GM12878 (cell line): ENCODE measurements at regions not wholly inside any gene's neighbourhood (a gene's known extent, or its start where the extent isn't known, plus 50 kb on each side); places are given as distances from the start of the nearest gene placed in this dataset.

Experiments used
- BRCA1 ChIP-seq: IDR thresholded peaks from 2 replicates; pipeline ENCODE4 v1.6.1; 2011; ENCODE audit warnings: low read depth, low read length, improper control_type of control experiment
- EP300 ChIP-seq, 2 experiments: fragments of 150-350 bp in 1 of 2; IDR thresholded peaks; 2 replicates each; pipeline ENCODE4 v1.6.1; 2011 to 2012; ENCODE audit warnings: low read depth in 2 of 2, low read length in 2 of 2, borderline replicate concordance in 1 of 2, improper control_type of control experiment in 1 of 2, inconsistent platforms in 1 of 2; ENCODE audit not compliant: control insufficient read depth in 1 of 2
- HDGF ChIP-seq: fragments of 450-650 bp; IDR thresholded peaks from 2 replicates; pipeline ENCODE4 v1.6.1; 2016; ENCODE audit warnings: antibody characterized with exemption
- PBX3 ChIP-seq: IDR thresholded peaks from 2 replicates; pipeline ENCODE4 v1.6.1; 2011; ENCODE audit warnings: mild to moderate bottlenecking, low read depth, low read length, moderate library complexity; ENCODE audit not compliant: insufficient replicate concordance
- SMAD1 ChIP-seq: fragments of 450-650 bp; IDR thresholded peaks from 2 replicates; pipeline ENCODE4 v1.6.1; 2018; ENCODE audit warnings: mild to moderate bottlenecking, low read depth; ENCODE audit not compliant: partially characterized antibody
- ZNF207 ChIP-seq: fragments of 450-650 bp; IDR thresholded peaks from 2 replicates; pipeline ENCODE4 v1.6.1; 2014; ENCODE audit warnings: antibody characterized with exemption, mild to moderate bottlenecking, borderline replicate concordance
- TF ChIP-seq, protein P1 (sequence below), 3 experiments: IDR thresholded peaks in 2 of 3; conservative IDR thresholded peaks in 1 of 3; 2 replicates each; pipeline ENCODE4 v1.5.1; 2011; ENCODE audit warnings: low read depth in 3 of 3, low read length in 3 of 3, mild to moderate bottlenecking in 3 of 3, control low read depth in 2 of 3, moderate library complexity in 2 of 3, inconsistent platforms in 1 of 3, mixed read lengths in 1 of 3; ENCODE audit not compliant: control insufficient read depth in 2 of 3, insufficient read depth in 1 of 3; ENCODE audit errors: extremely low read depth in 1 of 3

DNA sequence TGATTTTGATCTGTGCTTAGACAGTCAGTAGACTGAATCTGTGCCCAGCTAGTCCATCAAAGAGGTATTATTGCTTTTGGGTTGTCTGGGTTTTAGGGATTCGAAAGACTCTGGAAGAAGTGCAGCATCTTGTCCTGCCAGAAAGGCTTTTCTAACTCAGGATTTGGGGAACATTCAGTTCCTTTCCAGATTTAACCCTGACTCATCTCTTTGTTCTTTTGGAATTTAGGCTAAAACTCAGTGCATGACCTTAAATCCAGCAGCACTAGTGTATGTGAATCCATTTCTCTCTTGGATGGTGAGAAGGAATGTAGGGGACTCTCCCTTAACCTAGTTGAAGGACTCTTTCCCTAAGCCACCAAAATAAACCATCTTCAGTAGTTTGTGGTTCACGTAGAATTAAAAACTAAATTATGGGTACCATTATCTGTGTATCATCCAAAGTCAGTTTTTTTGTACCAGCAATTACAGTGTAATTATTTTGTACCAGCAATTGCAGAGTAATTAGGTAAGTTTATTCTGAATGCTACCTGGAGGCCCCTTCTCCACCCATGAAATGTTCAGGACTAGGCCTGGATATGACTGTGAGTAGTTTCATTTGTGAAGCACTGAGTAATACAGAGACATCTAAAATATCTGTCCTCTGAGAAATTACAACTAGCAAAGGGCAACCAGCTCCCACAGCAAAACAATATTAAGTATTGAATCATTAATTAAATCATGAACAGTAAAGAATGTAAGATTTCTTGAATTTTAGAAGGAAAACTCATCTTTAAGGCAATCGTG, 384.0 kb downstream of the TMA16 start:
- TF ChIP-seq HDGF: no peak
- TF ChIP-seq EP300 (IDR thresholded peaks at IDR 0.05; ENCODE audit: borderline replicate concordance in 1 of 2, control insufficient read depth in 1 of 2, low read depth in 2 of 2, low read length in 2 of 2): no peak
- TF ChIP-seq, protein P1, sequence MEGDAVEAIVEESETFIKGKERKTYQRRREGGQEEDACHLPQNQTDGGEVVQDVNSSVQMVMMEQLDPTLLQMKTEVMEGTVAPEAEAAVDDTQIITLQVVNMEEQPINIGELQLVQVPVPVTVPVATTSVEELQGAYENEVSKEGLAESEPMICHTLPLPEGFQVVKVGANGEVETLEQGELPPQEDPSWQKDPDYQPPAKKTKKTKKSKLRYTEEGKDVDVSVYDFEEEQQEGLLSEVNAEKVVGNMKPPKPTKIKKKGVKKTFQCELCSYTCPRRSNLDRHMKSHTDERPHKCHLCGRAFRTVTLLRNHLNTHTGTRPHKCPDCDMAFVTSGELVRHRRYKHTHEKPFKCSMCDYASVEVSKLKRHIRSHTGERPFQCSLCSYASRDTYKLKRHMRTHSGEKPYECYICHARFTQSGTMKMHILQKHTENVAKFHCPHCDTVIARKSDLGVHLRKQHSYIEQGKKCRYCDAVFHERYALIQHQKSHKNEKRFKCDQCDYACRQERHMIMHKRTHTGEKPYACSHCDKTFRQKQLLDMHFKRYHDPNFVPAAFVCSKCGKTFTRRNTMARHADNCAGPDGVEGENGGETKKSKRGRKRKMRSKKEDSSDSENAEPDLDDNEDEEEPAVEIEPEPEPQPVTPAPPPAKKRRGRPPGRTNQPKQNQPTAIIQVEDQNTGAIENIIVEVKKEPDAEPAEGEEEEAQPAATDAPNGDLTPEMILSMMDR (IDR thresholded peaks at IDR 0.05 in 2 of 3, conservative IDR thresholded peaks at IDR 0.05 in 1 of 3; ENCODE audit: control insufficient read depth in 2 of 3, extremely low read depth in 1 of 3, insufficient read depth in 1 of 3, low read depth in 3 of 3, low read length in 3 of 3): no peak
- TF ChIP-seq ZNF207: no peak
- TF ChIP-seq PBX3: no peak
- no peak for TF ChIP-seq BRCA1
- no peak for TF ChIP-seq SMAD1
